Kidney (tissue), 13 donors: ENCODE measurements at regions not wholly inside any gene's neighbourhood (a gene's known extent, or its start where the extent isn't known, plus 50 kb on each side); places are given as distances from the start of the nearest gene placed in this dataset.

Source experiments
- DNase-seq, 5 donors: peaks; one replicate each; pipeline ENCODE4 v3.0.0-alpha.2; 2013 to 2020
- FAIRE-seq: peaks from 2 replicates; lab custom pipeline; 2012; peaks lifted over from hg19 to GRCh38; lab: Jason Lieb, UNC
- H3K27ac ChIP-seq, 2 donors: one replicate each; pipeline ENCODE4 v1.7.0; 2013; ENCODE audit warnings: low read depth in 2 of 2, low read length in 2 of 2, inconsistent platforms in 1 of 2
- H3K27me3 ChIP-seq: one replicate; pipeline ENCODE4 v1.7.1; 2013; ENCODE audit warnings: low read length, inconsistent platforms; ENCODE audit not compliant: control insufficient read depth, insufficient read depth
- H3K36me3 ChIP-seq, 3 donors: one replicate each; pipeline versions ENCODE4 v1.7.0 to v1.7.1; 2013; ENCODE audit warnings: low read length in 3 of 3, control low read depth in 1 of 3, inconsistent platforms in 1 of 3; ENCODE audit not compliant: insufficient read depth in 3 of 3, control insufficient read depth in 2 of 3
- H3K4me1 ChIP-seq, 3 donors: one replicate each; pipeline versions ENCODE4 v1.7.0 to v1.7.1; 2013; ENCODE audit warnings: low read length in 3 of 3, inconsistent platforms in 1 of 3, low read depth in 1 of 3; ENCODE audit not compliant: control insufficient read depth in 2 of 3, insufficient read depth in 2 of 3
- H3K4me3 ChIP-seq, 3 donors: one replicate each; pipeline versions ENCODE4 v1.7.0 to v1.8.1; 2013; ENCODE audit warnings: low read length in 3 of 3, control low read depth in 1 of 3, inconsistent platforms in 1 of 3
- H3K9ac ChIP-seq, 3 donors: one replicate each; pipeline versions ENCODE4 v1.7.0 to v1.7.1; 2013; ENCODE audit warnings: low read length in 3 of 3, control low read depth in 1 of 3, inconsistent platforms in 1 of 3
- H3K9me3 ChIP-seq, 3 donors: one replicate each; pipeline versions ENCODE4 v1.7.0 to v1.7.1; 2013; ENCODE audit warnings: low read length in 3 of 3, control low read depth in 1 of 3, inconsistent platforms in 1 of 3; ENCODE audit not compliant: control insufficient read depth in 2 of 3, insufficient read depth in 1 of 3
- CTCF ChIP-seq: IDR thresholded peaks from 3 replicates; pipeline ENCODE4 v1.5.1; 2012; ENCODE audit warnings: mild to moderate bottlenecking, moderate library complexity, borderline replicate concordance; ENCODE audit not compliant: insufficient read depth; ENCODE audit errors: extremely low read depth
- intact Hi-C: fragments of 100-400 bp; cut with DNase I; formaldehyde crosslinking; loops from one replicate; pipeline ENCODE4 v1.11.1; 2022
- donor health status: control.
- donor health status: control.
- donor health status: control.
- donor health status: control.
- donor health status: control.
- donor health status: DM: yes; HTN: yes; CAD: no.
- donor health status: Normal renal cell carcinoma (clear cell type).

- no peak overlapping the region for H3K27ac ChIP-seq
- DNase-seq (no peak), FAIRE-seq (no peak)
- H3K27me3 ChIP-seq: no peaks in the 10 kb centered on the region
- H3K4me3 ChIP-seq: no peak overlapping the region
- H3K36me3 ChIP-seq: no peaks in the 10 kb centered on the region
- H3K4me1 ChIP-seq: peaks cover 3 to 16% (median 10%) of the 10 kb centered on the region in 3 donors
- intact Hi-C loops: no loop called here
- no peak overlapping the region for H3K9ac ChIP-seq
- no peak for TF ChIP-seq CTCF
- H3K9me3 ChIP-seq: no peaks in the 10 kb centered on the region
Observed at GRCh38 chr2:15704788-15705115, 113.1 kb downstream of the DDX1 start.

- no peak for DNase-seq
- intact Hi-C loops: no loop called here
- H3K9ac ChIP-seq: no peak overlapping the region
Observed at GRCh38 chr2:15705310-15705709, 113.6 kb downstream of the DDX1 start.

GRCh38 chr2:15705839-15706386, 114.2 kb downstream of the DDX1 start:
- Histone ChIP-seq H3K27ac (no peak overlapping the region), H3K9ac (no peak overlapping the region), H3K4me1 (peaks cover 3 to 16% (median 10%) of the 10 kb centered on the region in 3 donors), H3K27me3 (no peaks in the 10 kb centered on the region), H3K4me3 (no peak overlapping the region), H3K36me3 (no peaks in the 10 kb centered on the region), H3K9me3 (no peaks in the 10 kb centered on the region)
- FAIRE-seq (no peak), DNase-seq (no peak)
- TF ChIP-seq CTCF: no peak
- intact Hi-C loops: no loop called here

More at GRCh38 chr2:15705310-15705709, 113.6 kb downstream of the DDX1 start:
- TF ChIP-seq CTCF: no peak
- H3K27me3 ChIP-seq: no peaks in the 10 kb centered on the region
- no peaks in the 10 kb centered on the region for H3K36me3 ChIP-seq
- peaks cover 3 to 16% (median 10%) of the 10 kb centered on the region in 3 donors for H3K4me1 ChIP-seq
- no peaks in the 10 kb centered on the region for H3K9me3 ChIP-seq
- H3K27ac ChIP-seq: no peak overlapping the region
- no peak for FAIRE-seq
- H3K4me3 ChIP-seq: no peak overlapping the region

GRCh38 chr2:15706424-15706823, 114.8 kb downstream of the DDX1 start:
- no peaks in the 10 kb centered on the region for H3K27me3 ChIP-seq
- TF ChIP-seq CTCF: no peak

More at GRCh38 chr2:15706424-15706823, 114.8 kb downstream of the DDX1 start:
- Histone ChIP-seq H3K9me3 (no peaks in the 10 kb centered on the region), H3K9ac (no peak overlapping the region), H3K27ac (no peak overlapping the region), H3K4me3 (no peak overlapping the region), H3K4me1 (peaks cover 3 to 12% (median 8%) of the 10 kb centered on the region in 3 donors), H3K36me3 (no peaks in the 10 kb centered on the region)
- FAIRE-seq: no peak
- no peak for DNase-seq
- intact Hi-C loops: no loop called here
